Stimulated activated effector memory CD8-positive, alpha-beta T cell treated with anti-CD3 and anti-CD28 coated beads, Interleukin-12 subunit alpha, Interleukin-12 subunit beta, amount 100 ng/mL, for 72 hours (primary cell): ENCODE measurements at regions not wholly inside any gene's neighbourhood (a gene's known extent, or its start where the extent isn't known, plus 50 kb on each side); places are given as distances from the start of the nearest gene placed in this dataset.

Source experiments
- ATAC-seq: fragments of 150-1000 bp; cut with Tn5 transposase; 2 replicates; pipeline ENCODE4 v1.10.0; 2021
- DNase-seq, 2 donors: peaks; one replicate each; pipeline ENCODE4 v3.0.0; 2021 to 2022; ENCODE audit warnings: low spot score in 2 of 2
- H3K27ac Mint-ChIP-seq: one replicate; pipeline ENCODE4 v1.8.0; 2022; ENCODE audit warnings: mild to moderate bottlenecking, mixed read lengths
- H3K36me3 Mint-ChIP-seq: one replicate; pipeline ENCODE4 v1.8.0; 2022; ENCODE audit warnings: mild to moderate bottlenecking, mixed read lengths
- H3K4me1 Mint-ChIP-seq: one replicate; pipeline ENCODE4 v1.8.0; 2022; ENCODE audit warnings: mixed read lengths
- H3K4me3 Mint-ChIP-seq: one replicate; pipeline ENCODE4 v1.8.0; 2022; ENCODE audit warnings: mild to moderate bottlenecking, mixed read lengths
- H3K9me3 Mint-ChIP-seq: one replicate; pipeline ENCODE4 v1.8.0; 2022; ENCODE audit warnings: mixed read lengths

DNA sequence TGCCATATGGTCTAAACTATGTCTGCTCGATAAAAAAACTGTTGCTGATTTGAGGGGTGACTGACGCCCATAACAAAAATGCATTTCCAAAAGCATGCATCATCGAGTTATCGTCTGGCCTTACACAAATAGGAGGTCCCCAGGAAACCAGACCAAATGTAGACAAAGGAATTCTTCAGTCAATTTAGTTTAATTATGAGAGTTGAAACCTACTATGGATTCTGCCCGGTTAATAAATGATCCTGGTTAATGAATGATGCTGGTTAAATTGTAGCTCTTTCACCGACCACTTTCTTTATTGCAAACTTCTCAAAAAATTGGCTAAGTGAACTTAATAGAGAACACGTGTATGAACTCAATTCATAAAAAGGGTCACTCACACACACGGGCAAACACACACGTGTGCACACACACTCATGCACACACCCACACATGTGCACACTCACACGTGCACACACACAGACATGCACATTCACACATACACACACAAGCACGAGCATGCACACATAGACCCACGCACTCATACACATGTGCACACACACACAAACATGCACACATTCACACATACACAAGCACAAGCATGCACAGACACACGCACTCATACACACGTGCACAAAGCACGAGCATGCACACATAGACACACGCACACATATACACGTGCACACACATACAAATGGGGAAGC is 59.0 kb upstream of the SALL3 start:
- ATAC-seq (no peak), DNase-seq (no peak)
- Mint-ChIP-seq H3K27ac (no peak overlapping the region), H3K4me3 (no peak overlapping the region), H3K9me3 (peaks cover 9% of the 10 kb centered on the region), H3K4me1 (no peaks in the 10 kb centered on the region), H3K36me3 (no peaks in the 10 kb centered on the region)

DNA sequence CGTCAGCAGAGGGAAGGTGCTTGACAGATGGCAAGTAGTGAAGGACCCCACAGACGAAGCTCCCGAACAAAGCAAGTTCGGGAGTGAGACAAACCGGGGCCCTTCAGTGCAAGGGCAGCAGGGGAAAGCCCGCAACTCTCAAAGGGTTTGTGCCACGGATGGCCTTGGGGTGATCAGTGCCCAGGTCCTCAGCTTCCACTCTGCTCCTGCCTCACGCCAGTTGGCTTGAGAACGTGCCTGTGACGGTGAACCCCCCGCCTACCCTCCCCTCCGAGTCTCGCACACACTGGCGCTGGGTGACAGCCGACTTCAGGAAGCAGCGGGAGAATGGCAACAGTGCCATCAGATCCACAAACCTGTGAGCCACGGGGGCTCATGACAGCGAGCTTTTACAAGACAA is 56.8 kb upstream of the SALL3 start:
- no peak overlapping the region for H3K27ac Mint-ChIP-seq

DNA sequence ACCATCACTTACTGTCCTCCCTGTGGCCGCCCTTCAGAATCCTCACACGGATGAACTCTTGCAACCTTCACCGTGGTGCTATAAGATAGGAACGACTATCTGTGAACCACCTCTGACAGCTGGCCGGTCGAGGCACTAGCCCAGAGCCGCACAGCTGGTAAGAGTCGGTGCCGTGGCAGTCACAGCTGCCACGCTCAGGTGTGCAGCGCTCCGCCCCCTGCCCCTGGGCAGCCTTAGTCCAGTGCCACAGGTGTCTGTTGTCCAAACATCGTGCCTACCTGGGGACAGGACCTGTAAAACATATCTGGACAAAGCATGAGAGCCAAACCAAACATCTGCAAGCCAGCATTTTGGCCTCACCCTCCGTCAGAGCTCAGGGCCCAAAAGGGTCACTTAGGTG is 55.3 kb upstream of the SALL3 start:
- Mint-ChIP-seq H3K27ac (no peak overlapping the region), H3K9me3 (no peaks in the 10 kb centered on the region), H3K4me3 (no peak overlapping the region), H3K4me1 (no peaks in the 10 kb centered on the region), H3K36me3 (no peaks in the 10 kb centered on the region)
- ATAC-seq (no peak), DNase-seq (no peak)

More for the DNA sequence above, 56.8 kb upstream of the SALL3 start:
- ATAC-seq (no peak), DNase-seq (no peak)
- Mint-ChIP-seq H3K4me3 (no peak overlapping the region), H3K36me3 (no peaks in the 10 kb centered on the region), H3K4me1 (no peaks in the 10 kb centered on the region), H3K9me3 (no peaks in the 10 kb centered on the region)

DNA sequence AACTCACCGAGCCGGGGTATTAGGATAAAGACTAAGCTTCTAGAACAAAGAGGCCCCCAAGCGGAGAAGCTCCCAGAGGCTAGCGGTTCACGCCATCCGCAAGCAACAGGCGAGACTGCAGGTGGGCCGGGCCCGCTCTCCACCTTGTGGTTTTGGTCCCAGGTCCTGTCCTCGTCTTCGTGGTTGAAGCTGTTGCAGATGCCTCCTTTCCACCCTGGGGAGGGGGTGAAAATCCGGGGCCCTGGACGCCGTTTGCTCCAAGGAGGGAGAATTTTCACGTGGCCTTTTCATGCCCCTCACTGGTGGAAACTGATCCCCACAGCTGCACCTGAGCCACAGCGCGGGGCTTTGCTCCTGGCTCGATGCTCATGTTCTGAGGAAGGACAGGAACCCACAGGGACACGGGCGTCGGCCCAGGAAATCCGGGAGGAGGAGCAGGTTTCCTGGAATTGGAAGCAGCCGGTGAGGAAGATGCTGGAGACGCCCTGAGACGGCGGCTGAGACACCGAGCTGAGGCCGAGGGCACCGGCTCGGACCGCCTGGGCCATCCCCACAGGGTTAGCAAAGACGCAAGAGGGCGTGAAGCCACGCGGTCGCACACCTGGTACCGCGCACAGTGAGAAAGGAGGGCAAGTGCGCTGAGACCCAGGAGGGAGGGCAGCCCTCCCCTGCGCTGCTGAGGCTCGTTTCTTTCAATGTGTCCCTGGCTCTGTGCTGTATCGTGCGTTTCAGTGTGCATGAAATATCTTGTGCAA is 54.7 kb upstream of the SALL3 start:
- ATAC-seq (no peak), DNase-seq (no peak)
- Mint-ChIP-seq H3K36me3 (no peaks in the 10 kb centered on the region), H3K27ac (no peak overlapping the region), H3K4me1 (no peaks in the 10 kb centered on the region), H3K9me3 (no peaks in the 10 kb centered on the region), H3K4me3 (no peak overlapping the region)

DNA sequence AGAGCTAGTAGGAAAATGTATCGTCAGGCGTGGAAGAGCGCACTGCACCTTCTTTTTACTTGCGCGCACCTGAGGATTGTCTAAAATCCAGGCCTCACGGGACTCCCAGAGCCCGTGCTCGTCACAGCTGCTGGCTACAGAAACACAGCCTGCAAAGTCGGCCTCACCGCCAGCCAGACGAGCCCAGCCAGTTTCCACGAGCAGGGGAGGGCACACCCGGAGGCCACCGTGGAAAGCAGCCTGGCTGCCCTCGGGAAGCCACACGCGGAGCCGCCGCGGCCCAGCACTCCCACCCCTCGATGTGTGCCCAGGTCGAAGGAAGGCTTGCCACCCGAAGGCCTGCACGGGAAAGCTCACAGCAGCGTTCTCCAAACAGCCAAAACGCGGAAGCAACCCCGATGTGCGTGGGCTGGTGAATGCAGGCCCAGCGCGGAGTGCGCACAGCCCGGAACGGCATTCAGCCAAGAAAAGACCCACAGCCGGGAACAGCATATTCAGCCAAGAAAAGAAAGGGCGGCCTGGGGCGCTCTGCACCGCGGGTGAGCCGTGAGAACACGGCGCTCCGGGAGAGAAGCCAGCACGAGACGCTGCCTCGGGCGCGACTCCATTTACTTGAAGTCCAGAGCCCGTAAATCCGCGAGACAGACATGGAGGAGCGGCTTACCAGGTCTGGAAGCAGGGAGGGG is 53.9 kb upstream of the SALL3 start:
- Mint-ChIP-seq H3K27ac (no peak overlapping the region), H3K36me3 (no peaks in the 10 kb centered on the region), H3K9me3 (no peaks in the 10 kb centered on the region), H3K4me3 (no peak overlapping the region), H3K4me1 (no peaks in the 10 kb centered on the region)
- DNase-seq, result no peak
- ATAC-seq, result no peak

DNA sequence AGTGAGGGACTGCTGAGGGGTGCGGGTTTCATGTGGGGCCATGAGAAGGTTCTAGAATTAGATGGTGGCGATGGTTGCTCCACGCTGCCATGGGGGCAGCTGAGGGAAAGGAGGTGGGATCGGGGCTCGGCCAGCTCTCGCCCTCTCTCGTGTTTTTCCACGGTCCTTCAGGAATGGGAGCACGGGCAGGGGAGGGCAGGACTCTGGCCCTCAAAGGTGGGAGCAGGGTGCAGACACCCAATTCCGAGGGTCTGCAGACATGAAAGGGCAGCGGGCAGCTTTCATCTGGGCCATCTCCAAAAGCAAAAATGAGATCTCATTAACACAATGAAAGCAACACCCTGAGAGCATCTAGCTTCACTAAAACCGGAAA is 53.4 kb upstream of the SALL3 start:
- no peak for DNase-seq
- no peaks in the 10 kb centered on the region for H3K36me3 Mint-ChIP-seq
- no peak for ATAC-seq
- H3K9me3 Mint-ChIP-seq, result no peaks in the 10 kb centered on the region
- H3K27ac Mint-ChIP-seq, result no peak overlapping the region
- H3K4me3 Mint-ChIP-seq, result no peak overlapping the region
- H3K4me1 Mint-ChIP-seq, result no peaks in the 10 kb centered on the region

DNA sequence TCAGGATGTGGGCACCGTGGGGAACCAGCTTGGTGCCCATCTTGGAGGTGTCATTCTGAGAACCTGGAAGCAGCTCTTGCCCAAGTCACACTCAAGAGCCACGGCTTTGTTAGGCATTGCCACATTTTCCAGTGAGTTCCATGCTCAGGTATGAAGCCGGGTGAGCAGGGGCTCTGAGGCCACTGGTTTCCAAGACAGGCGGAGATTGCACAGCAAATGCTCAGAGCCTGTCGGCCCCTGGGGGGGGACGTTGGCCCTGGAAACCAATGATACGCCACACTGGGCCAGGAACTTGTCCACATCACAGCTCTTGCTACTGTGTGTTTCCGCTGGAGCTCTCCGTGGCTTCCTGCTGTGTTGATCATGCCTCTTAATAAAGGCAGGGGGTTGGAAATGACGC is 52.5 kb upstream of the SALL3 start:
- no peak overlapping the region for H3K27ac Mint-ChIP-seq
- ATAC-seq (peak; percentile 59), DNase-seq (no peak)
- H3K4me3 Mint-ChIP-seq, result no peak overlapping the region
- no peaks in the 10 kb centered on the region for H3K36me3 Mint-ChIP-seq
- H3K4me1 Mint-ChIP-seq, result no peaks in the 10 kb centered on the region
- H3K9me3 Mint-ChIP-seq, result no peaks in the 10 kb centered on the region

DNA sequence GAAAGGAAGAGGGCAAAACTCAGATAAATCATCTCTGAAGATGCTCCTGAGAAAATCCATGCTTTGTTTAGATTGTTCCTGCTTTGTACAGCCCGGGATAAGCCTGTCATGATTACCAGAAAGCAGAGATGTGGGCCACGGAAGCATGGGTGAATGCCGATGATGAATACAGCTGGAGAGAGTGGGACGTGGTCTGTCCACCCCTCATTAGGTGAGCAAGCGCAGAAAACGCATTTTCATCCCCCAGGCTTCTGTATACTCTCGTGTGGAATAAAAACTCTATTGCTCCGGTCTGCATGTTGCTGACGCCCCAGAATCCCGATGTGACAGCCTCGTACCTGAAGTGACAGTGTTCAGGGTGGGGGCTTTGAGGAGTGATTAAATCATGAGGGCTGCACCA is 52.0 kb upstream of the SALL3 start:
- H3K4me1 Mint-ChIP-seq, result no peaks in the 10 kb centered on the region
- DNase-seq (no peak), ATAC-seq (no peak)
- H3K27ac Mint-ChIP-seq, result no peak overlapping the region
- no peak overlapping the region for H3K4me3 Mint-ChIP-seq
- no peaks in the 10 kb centered on the region for H3K36me3 Mint-ChIP-seq
- H3K9me3 Mint-ChIP-seq, result no peaks in the 10 kb centered on the region

DNA sequence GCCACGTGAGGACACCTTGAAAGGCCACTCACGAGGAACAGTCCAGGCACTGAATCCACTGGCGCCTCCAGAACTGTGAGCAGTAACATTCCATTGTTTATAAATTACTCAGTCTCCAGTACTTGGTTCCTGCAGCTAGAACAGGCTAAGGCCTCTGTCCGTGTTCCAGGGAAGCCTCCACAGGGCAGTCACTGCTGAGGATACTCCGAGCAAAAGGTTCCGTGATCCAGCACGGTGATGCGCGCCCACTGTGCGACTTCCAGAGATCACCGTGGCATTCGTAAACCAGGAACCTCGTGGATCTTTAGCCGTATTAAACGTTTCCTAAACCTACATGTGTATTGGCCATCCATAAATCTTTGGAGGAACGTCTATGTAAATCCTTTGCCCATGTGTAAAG is 51.5 kb upstream of the SALL3 start:
- no peak overlapping the region for H3K4me3 Mint-ChIP-seq
- H3K9me3 Mint-ChIP-seq, result no peaks in the 10 kb centered on the region
- no peak overlapping the region for H3K27ac Mint-ChIP-seq
- ATAC-seq, result no peak
- DNase-seq, result no peak
- H3K36me3 Mint-ChIP-seq, result no peaks in the 10 kb centered on the region
- no peaks in the 10 kb centered on the region for H3K4me1 Mint-ChIP-seq

DNA sequence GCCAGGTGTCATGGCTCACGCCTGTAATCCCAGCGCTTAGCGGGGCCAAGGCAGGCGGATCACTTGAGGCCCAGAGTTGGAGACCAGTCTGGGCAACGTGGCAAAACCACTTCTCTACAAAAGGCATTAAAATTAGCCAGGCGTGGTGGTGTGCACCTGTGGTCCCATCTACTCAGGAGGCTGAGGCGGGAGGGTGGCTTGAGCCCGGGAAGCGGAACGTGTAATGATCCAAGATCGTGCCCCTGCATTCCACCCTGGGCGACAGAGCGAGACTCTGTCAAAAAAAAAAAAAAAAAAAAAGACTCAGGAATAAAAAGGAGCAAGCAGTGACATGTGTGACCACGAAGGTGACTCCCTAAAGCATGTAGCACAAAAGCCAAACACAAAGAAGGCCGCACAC is 50.1 kb upstream of the SALL3 start:
- H3K4me3 Mint-ChIP-seq, result no peak overlapping the region
- ATAC-seq, result no peak
- no peak overlapping the region for H3K27ac Mint-ChIP-seq
- no peak for DNase-seq
- H3K36me3 Mint-ChIP-seq, result no peaks in the 10 kb centered on the region
- H3K9me3 Mint-ChIP-seq, result no peaks in the 10 kb centered on the region
- no peaks in the 10 kb centered on the region for H3K4me1 Mint-ChIP-seq
